Calu3 (cell line): ENCODE measurements at regions not wholly inside any gene's neighbourhood (a gene's known extent, or its start where the extent isn't known, plus 50 kb on each side); places are given as distances from the start of the nearest gene placed in this dataset.

Experiments used
- BruUV-seq: library from RNA; stranded (reverse); fragments of 400-500 nt; replicated peaks from 2 replicates; lab custom pipeline; 2021; lab: Mats Ljungman, UMichigan
- CTCF ChIA-PET: fragments of 300-600 bp; sonication (Branson Sonifier 250); formaldehyde crosslinking; loops from one replicate; lab custom pipeline; 2022; ENCODE audit warnings: antibody characterized with exemption; lab: Charles Lee
- DNase-seq: peaks from one replicate; pipeline ENCODE4 v3.0.0; 2022
- H3K27ac Mint-ChIP-seq: one replicate; pipeline ENCODE4 v1.8.0; 2022; ENCODE audit warnings: mixed read lengths; ENCODE audit not compliant: unreplicated experiment
- H3K27me3 Mint-ChIP-seq: one replicate; pipeline ENCODE4 v1.8.0; 2022; ENCODE audit warnings: mixed read lengths; ENCODE audit not compliant: unreplicated experiment
- H3K36me3 Mint-ChIP-seq: one replicate; pipeline ENCODE4 v1.8.0; 2022; ENCODE audit warnings: mild to moderate bottlenecking, moderate library complexity, mixed read lengths; ENCODE audit not compliant: insufficient read depth, unreplicated experiment
- H3K4me1 Mint-ChIP-seq: one replicate; pipeline ENCODE4 v1.8.0; 2022; ENCODE audit warnings: mild to moderate bottlenecking, low read depth, mixed read lengths; ENCODE audit not compliant: unreplicated experiment
- H3K4me3 Mint-ChIP-seq: one replicate; pipeline ENCODE4 v1.8.0; 2022; ENCODE audit warnings: mild to moderate bottlenecking, low read depth, moderate library complexity, mixed read lengths; ENCODE audit not compliant: unreplicated experiment
- H3K9me3 Mint-ChIP-seq: one replicate; pipeline ENCODE4 v1.8.0; 2022; ENCODE audit warnings: low read depth, mixed read lengths; ENCODE audit not compliant: unreplicated experiment
- CTCF ChIP-seq: fragments of 200-600 bp; IDR thresholded peaks from one replicate; pipeline ENCODE4 v1.8.0; 2022; ENCODE audit warnings: antibody characterized with exemption; ENCODE audit not compliant: unreplicated experiment
- intact Hi-C: fragments of 100-400 bp; cut with micrococcal nuclease; formaldehyde crosslinking; loops from one replicate; pipeline ENCODE4 v1.10.0; 2022; ENCODE audit not compliant: unreplicated experiment

GRCh38 chr11:105245781-105246315, 106.3 kb upstream of the CARD18 start:
- DNase-seq = no peak
- intact Hi-C loops = no loop called here
- Mint-ChIP-seq H3K4me3 (no peak overlapping the region), H3K4me1 (no peaks in the 10 kb centered on the region), H3K9me3 (no peaks in the 10 kb centered on the region), H3K27me3 (no peaks in the 10 kb centered on the region), H3K27ac (no peak overlapping the region), H3K36me3 (no peaks in the 10 kb centered on the region)
- CTCF ChIA-PET = no interaction called here
- no TSS peak for BruUV-seq
- TF ChIP-seq CTCF = no peak

GRCh38 chr11:105244160-105244825, 104.7 kb upstream of the CARD18 start:
- DNase-seq = peak; percentile 23
- Mint-ChIP-seq H3K9me3 (no peaks in the 10 kb centered on the region), H3K36me3 (no peaks in the 10 kb centered on the region), H3K4me3 (no peak overlapping the region), H3K27me3 (no peaks in the 10 kb centered on the region), H3K4me1 (no peaks in the 10 kb centered on the region), H3K27ac (no peak overlapping the region)
- intact Hi-C loops = no loop called here
- CTCF ChIA-PET = no interaction called here
- no TSS peak for BruUV-seq
- no peak for TF ChIP-seq CTCF

GRCh38 chr11:105241136-105241535, 101.6 kb upstream of the CARD18 start:
- Mint-ChIP-seq H3K36me3 (no peaks in the 10 kb centered on the region), H3K9me3 (no peaks in the 10 kb centered on the region), H3K4me1 (no peaks in the 10 kb centered on the region), H3K27me3 (no peaks in the 10 kb centered on the region), H3K4me3 (no peak overlapping the region), H3K27ac (no peak overlapping the region)
- CTCF ChIA-PET = no interaction called here
- TF ChIP-seq CTCF = no peak
- BruUV-seq = no TSS peak
- no peak for DNase-seq
- intact Hi-C loops = no loop called here

- BruUV-seq = no TSS peak
- H3K36me3 Mint-ChIP-seq = no peaks in the 10 kb centered on the region
- no peak for TF ChIP-seq CTCF
- DNase-seq = no peak
- CTCF ChIA-PET = no interaction called here
- H3K27me3 Mint-ChIP-seq = no peaks in the 10 kb centered on the region
- H3K4me3 Mint-ChIP-seq = no peak overlapping the region
- no peaks in the 10 kb centered on the region for H3K4me1 Mint-ChIP-seq
- H3K9me3 Mint-ChIP-seq = no peaks in the 10 kb centered on the region
- intact Hi-C loops = no loop called here
- H3K27ac Mint-ChIP-seq = no peak overlapping the region
Measured at GRCh38 chr11:105236664-105237063, 97.1 kb upstream of the CARD18 start.
